ENCODE measurements at regions not wholly inside any gene's neighbourhood (a gene's known extent, or its start where the extent isn't known, plus 50 kb on each side); places are given as distances from the start of the nearest gene placed in this dataset.
"Not testable (repeated sequence)": the region's sequence is repeated elsewhere in the genome, so short reads cannot be mapped to it uniquely, and the experiment has no call there.

DNA sequence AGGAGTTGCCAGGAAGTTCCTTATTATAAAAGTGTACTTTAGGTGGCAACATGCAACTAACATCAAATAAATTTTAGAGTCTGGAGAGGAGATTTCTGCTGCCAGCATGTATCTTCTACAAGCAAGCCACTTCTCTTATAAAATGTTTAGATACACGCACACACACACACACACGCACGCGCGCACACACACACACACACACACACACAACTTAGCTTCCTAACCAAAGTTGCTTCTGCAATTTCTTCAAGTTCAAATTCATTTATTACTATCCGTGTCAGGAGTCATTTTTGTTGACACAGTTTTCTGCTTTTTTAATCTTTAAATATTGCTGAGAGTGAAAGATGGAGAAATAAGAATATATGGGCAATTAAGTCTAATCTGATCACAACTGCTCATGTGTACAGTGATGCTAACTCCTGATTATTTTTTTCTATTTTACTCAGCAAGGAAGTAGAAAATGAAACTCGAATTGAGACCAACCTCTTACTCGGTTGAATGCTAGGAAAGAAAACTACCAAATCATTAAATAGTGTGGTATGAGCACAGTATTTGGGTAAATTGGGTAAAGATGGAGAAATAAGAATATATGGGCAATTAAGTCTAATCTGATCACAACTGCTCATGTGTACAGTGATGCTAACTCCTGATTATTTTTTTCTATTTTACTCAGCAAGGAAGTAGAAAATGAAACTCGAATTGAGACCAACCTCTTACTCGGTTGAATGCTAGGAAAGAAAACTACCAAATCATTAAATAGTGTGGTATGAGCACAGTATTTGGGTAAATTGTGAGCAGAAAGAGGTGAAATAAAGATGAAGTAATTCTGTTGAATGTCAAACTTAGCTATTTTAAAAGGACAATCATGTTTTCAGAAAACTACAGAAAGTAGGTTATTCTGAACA lies 554.1 kb upstream of the MBL2 start:
- DNase-seq: not testable (repeated sequence)

DNA sequence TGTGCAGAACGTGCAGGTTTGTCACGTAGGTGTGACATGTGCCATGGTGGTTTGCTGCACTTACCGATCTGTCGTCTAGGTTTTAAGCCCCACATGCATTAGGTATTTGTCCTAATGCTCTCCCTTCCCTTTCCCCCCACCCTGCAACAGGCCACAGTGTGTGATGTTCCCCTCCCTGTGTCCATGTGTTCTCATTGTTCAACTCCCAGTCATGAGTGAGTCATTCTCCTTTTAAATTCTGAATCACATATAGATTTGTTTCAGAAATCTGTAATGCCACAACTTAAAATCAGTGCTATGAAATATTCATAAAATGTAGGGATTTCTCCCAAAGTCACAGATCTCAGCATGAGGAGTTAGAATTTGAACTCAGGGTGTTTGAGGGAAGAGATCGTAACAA lies 552.5 kb upstream of the MBL2 start:
- no peak for DNase-seq

DNA sequence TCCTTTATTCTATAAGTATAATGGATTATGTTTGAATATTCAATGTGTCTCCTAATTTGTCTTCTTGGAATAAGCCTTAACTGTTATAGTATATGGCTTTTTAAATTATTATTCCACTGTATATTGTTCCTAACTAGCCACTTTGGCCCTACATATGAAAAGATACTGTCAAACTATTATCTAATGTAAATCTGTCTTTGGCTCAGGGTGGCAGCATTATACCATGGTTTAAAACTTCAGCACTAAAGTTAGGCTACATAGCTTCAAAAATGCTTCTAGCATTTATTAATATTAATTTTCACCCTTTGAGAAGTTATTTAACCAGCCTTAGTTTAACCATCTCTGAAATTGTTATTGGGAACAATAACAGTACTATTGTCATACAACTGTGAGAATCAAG lies 543.1 kb upstream of the MBL2 start:
- no peak for DNase-seq

DNA sequence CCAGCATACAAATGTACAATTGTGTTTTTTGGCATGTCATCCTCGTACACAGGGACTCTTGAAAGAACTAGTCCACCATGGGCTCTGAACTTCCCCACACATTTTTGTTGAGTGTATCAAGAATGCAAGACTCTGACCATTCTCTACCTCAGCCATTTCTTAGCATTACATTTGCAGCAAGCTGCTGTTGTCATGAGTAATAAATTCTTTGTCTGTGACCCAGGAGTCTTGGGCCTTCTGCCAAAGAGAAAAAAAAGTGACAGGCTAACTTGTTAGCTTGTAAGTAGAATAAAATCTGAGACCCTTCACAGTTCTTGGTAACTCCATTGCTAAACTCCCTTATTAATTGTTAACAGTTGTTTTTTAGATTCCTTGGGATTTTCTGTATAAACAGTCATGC lies 542.3 kb upstream of the MBL2 start:
- no peak for DNase-seq

DNA sequence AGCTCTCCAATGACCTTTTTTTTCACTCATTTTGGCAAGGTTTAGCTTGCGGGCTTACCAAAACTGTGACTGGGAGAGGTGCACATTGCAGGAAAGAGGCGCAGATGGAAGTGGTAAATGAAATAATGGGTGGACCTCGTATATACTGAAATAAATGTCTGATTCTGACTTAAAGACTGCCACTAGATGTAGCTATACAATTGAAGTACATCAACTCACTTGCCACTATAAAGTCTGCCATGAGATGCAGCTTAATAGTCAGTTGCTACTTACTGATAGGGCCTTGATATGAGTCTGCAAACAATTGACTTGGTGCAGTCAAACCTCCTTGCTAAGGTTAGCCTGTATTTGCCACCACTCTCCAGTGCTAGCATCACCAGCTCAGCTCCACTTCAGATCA lies 525.9 kb upstream of the MBL2 start:
- no peak for DNase-seq

DNA sequence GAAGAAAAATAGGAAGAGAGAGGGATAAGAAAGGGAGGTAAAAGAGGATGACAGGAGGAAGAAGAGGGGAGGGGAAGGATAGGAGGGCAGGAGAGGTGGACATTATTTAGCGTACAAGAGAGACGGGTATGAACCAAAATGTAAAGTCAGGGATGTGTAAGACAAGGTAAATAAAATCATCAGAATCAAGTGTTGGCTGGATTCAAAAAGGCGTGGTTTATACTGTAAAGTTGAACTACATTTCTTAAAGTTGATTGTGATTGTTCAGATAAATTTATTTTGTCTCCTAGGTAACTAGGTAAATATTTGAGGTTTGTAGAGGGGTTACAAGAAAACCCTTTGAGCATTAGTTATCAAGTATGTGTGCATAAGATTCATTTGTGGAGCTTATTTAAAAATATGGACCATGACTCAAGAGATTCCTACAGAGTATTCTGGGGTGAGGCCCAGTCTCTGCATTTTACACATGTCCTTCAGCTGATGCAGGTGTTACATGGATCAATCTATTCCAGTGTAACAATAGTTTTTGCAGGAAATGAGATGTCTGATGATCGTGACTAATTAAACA lies 512.1 kb upstream of the MBL2 start:
- DNase-seq: no peak

DNA sequence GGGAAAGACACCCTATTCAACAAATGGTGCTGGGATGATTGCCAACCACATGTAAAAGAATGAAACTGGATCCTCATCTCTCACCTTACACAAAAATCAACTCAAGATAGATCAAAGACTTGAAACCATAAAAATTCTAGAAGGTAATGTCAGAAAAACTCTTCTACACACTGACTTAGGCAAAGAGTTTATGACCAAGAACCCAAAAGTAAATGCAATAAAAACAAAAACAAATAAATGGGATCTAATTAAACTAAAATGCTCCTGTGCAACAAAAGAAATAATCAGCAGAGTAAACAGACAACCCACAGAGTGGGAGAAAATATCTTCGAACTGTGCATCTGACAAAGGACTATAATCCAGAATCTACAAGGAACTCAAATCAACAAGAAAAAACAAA lies 504.2 kb upstream of the MBL2 start:
- DNase-seq: no peak

DNA sequence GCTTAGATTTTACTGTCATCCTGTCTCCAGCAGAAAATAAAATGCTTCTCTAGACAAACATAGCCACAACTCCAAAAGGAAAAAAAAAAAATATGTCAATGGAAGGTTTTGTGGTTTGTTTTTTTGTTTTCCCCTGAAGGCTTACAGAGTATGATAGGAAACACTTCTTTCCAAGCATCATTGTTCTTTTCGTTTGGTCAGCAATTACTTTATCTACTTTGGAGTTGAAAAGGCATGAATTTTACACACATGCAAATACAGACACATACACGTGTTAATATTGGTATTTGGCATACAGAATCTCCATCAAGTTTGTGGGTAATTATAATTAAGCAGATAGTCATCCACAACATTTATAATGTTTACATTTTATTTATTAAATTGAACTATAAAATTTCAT lies 496.9 kb upstream of the MBL2 start:
- no peak for DNase-seq

DNA sequence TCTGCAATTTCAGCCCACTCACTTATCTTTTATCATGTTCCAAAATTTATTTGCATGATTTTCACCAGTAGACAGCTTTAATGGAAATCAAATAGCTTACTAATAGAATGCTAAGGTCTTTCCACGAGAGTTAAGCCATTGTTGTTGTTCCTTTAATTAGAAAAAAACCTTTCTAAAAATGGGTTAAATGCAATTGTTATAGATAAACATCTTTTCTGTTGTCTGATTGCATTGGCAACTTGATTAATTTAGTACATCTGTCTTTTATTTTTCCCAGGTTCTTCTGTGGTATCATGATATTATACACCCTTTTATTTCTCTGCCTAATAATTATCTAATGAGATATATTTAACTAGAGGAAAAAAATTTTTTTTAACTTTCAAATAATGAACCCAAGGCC lies 487.6 kb upstream of the MBL2 start:
- no peak for DNase-seq

DNA sequence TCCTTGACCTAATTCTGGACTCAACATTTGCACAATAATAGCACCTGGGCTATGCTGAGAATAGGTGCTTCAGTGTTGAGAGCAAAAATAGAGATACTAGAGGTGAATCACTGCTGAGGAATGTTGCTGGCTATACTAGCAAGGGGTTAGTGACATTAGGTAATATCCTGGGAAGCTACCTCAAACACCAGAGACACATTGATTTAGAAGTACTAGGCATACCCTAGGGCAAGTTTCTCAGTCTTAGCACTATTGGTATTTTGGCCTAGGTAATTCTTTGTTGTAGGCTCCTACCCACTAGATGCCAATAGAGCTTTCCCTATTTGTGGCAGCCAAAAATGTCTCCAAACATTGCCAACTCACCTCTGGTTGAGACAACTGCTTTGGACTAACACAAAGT lies 484.0 kb upstream of the MBL2 start:
- DNase-seq: no peak

DNA sequence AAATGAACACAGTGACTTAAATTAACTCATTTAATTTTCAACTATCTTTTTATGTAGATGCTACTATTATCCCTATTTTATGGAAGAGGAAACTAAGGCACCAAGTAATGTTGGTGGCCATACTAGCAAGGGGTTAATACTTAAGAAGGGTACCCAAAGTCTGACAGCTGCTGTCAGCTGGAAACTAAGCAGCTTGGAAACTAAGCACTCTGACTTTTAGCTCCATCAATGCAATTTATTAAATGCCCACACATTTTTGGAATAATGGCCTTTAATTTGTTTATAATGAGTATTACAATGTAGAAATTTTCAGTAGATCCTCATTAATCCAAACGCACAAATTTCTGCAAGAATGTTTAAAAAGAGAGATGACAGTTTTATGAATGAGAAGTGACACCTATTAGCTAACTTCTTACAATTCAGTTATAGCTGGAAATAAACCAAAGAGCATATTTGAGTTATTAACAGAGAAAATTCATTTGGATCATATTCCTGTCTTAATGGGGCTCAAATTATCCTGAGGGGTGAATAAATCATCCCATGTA lies 483.1 kb upstream of the MBL2 start:
- no peak for DNase-seq

DNA sequence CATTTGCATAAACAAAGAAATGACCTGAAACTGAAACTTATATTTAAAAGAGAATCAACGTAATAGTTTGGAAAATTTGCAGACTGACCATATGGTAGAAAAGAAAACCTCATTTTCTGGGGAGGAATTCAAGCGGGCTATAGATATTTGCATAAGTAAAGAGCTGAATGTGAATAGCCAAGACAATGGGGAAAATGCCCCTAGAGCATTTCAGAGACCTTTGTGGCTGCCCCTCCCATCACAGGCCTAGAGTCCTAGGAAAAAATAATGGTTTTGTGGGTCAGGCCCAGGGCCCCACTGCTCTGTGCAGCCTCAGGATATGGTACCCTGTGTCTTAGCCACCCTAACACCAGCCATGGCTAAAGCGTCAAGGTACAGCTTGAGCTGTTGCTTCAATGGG lies 480.6 kb upstream of the MBL2 start:
- DNase-seq: no peak

DNA sequence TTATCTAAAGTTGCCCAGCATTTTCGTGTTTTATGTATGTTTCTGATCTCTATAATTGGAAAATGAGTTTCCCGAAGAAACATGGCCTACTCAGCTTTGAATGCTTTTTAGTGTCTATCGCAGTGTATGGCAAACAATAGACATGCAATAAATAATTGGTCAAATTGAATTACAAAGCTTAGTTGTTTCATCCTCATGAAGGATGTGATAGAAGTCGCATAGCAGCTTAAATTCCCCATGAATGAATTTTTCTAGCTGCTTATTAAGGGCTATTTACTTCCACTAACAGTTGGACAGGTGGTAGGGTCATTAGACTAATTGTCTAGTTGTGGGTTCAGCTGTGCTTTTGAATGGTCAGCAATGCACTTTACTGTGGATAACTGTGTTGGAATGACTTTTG lies 467.3 kb upstream of the MBL2 start:
- no peak for DNase-seq

DNA sequence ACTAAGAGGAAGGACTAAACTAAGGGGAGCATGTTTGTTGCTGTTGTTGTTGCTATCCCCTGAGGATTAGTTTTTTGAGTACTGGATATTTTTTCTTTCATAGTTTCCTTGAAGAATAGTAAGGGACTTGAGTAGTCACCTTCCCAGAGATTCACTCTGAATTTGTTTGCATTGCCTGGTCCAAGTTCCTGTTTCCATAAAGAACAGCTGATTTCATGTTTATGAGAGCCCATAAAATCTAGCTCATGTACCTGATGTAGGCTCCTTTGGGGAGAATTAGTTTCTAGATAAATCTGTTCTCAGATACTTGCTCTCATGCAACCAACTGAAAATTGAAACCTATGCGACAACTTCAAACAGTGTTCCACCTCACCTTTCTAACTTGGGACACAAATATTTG lies 464.4 kb upstream of the MBL2 start:
- DNase-seq: no peak

DNA sequence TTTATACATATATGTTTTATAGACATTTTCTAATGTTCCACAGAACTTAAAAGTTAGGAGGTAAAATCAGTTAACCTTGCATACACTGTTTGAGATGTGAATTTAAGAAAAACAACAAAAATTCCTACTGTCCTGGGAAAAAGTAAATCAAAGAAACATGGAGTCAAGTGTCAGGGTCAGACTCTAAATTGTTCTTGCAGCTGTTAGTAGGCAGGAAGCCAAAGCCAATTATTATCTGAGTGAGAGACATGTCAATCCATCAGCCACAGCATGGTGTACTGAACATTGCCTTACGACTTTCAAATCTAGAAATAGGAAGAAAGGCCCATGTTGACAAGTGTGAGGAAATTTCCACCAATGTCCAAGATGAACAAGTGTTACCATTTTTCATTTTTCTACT lies 461.2 kb upstream of the MBL2 start:
- no peak for DNase-seq

DNA sequence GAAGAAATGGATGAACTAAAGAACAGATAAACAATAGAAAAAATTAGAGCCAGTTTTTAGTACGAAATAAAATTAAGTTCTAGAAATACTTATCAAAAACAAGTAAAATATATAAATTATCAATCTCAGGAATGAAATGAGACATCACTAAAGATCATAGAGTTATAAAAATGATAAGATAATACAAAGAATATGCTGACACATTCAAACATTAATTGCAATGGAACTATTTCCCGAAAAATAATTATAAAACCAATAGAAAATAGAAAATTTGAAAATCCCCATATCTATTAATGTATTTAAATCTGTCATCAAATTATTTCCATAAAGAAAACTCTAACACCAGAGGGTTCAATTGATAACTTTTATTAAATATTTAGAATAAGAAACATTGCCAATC lies 458.1 kb upstream of the MBL2 start:
- DNase-seq: no peak

DNA sequence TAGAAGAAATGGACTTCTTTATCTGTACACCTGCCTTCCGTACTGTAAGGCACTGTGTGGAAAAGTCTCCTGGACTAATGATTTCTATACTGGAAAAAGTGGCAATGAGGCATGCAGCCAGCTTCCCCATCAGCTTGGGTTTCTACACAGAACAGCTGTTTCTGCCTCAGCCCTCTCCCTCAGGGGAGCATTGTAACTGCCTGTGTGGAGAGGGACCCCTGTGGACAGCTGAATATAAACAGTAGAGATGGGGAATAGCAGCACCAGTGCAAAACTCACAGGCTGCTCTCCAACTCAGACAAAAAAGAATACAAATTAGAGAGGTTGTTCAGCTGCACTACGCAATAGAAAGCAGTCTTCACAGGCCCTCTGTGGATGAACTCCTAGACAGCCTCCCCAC lies 451.3 kb upstream of the MBL2 start:
- DNase-seq: no peak

DNA sequence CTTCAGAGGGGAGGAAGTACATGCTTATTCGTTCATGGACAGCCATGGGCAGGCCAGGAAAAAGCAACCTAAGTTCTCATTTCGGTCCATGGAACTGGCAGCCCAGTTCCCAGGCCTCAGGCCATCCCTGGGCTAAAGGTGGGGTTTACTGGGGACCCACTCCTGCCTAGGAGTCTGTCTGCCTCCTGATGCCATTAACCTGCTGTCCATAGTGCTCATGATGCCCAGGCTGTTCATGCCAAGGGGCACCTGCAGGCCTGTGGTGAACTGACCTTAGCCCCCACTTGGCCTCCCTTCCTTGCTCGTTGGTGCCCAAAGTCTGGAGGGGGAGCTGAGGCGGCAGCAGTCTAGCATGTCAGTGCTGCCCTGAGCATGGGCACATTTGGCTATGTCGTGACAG lies 450.2 kb upstream of the MBL2 start:
- DNase-seq: no peak

DNA sequence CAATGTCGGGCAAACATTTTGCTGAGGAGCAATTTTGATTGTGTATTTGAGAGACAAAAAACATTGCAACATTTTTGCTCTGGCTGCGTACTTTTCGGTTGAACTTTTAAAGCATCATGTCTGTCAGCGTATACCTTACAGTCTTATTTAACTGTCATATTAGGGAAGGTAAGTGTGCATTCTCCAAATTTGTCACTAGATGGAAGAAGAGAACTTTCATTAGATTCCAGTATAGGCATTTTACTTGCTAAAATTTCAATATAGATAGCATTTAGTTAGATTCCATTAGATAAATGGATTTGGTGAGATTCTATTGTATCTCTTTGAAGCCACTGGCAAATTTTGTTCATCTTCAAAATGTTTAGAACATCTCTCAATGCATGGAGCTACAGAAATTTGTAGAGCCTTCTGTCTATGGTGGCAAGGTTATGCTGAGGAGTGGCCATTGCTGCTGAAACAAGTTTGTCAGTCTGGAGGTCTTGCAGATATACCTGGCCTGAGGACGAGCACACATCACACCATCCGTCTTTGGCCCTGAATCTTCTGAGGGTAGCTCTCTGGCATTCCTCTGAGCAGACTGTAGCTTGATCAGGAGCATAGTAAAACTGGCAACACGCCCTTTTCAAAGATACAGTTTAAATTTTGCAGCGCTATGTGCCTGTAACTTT lies 437.5 kb upstream of the MBL2 start:
- no peak for DNase-seq

DNA sequence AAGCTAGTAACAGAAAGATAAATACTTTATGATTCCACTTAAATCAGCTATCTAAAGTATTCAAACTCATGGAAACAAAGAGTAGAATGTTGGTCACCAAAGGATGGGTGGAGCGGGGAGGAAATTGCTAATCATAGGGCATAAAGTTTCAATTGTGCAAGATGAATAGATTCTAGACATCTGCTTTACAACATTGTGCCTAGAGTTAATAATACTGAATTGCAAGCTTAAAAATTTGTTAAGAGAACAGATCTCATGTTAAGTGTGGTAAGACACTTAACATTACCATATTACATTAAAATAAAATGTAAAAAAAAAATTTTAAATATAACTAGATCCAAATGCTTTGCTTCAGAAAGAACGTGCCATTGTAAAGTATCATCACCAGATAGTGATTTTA lies 411.1 kb upstream of the MBL2 start:
- DNase-seq: no peak

DNA sequence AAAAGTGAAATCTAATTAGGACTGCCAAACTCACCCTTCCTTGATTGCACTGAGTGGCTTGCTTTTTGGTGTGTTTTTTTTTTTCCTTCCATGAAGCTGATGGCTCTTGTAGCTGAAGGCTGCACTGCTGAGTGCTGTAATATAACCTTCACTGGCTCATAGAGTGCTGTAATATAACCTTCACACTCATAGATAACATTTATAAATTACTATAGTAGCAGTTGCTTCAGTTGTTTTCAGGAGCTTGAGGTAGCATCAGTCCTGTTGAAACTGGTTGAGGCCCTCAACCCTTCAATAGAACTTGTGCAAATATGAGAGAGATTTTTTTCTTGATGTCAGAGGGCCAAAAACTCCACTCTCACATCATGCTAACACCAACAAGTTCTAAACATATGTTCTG lies 404.9 kb upstream of the MBL2 start:
- no peak for DNase-seq

DNA sequence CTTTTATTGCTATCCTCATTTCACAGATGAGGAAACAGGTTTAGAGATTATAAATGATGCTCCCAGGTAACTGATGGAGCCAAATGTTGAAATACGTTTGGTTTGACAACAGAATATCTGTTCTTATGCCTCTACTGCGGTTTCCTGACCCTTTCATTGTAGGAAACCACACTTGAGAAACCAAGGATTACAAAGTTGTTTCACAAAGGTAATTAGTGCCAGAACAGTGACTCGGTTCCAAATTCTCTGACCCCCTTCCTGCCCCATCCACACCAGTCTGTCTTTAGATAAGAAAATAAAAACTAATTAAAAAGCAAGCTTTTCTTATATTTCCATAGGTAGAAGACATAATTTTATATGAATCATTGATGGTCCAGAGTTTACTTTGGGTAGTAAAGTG lies 393.7 kb upstream of the MBL2 start:
- no peak for DNase-seq

DNA sequence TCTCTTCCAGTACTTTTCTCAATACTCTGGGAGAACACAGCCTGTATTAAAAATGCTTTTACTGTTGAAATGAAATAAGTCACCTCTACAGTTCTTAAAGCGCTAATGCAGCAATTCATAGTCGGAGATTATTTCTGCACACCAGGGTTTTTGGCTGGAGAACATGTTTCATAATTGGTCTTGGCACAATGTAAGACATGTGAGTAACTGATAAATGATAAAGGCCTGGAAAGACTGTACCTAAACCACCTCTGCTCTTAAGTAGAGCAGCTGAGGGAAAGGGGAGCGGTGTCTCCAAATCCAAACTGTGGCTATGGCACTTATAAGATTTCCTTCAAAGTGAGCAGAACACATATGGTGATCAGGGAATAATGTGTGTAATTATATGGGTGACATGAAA lies 390.3 kb upstream of the MBL2 start:
- no peak for DNase-seq

DNA sequence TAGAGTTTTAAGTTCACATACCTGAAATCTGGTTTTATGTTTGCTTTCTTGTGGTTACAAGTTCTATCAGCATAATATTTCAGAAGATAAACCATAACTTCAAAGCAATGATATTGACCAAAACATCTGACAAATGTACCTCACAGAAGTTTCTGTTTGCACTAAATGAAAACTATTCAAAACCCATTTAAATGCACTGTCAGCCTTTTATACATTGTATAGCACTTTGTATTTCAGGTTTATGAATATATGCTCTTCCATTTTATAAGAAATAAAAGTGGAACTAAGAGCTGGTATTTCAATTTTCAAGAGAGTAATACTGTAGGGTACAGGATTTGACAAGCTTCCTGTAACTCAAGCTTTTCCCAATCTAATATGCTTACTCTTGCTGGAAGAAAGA lies 388.6 kb upstream of the MBL2 start:
- no peak for DNase-seq
